Endodermal cell (in vitro differentiated cells): ENCODE measurements at regions not wholly inside any gene's neighbourhood (a gene's known extent, or its start where the extent isn't known, plus 50 kb on each side); places are given as distances from the start of the nearest gene placed in this dataset.

Experiments used
- DNase-seq: peaks from one replicate; pipeline ENCODE4 v3.0.0-alpha.2; 2017
- H3K27ac ChIP-seq: 2 replicates; pipeline ENCODE4 v1.5.1; 2013; ENCODE audit warnings: mild to moderate bottlenecking, low read depth, low read length, moderate library complexity
- H3K27me3 ChIP-seq: 2 replicates; pipeline ENCODE4 v1.6.1; 2013; ENCODE audit warnings: mild to moderate bottlenecking, low read length, moderate library complexity; ENCODE audit not compliant: insufficient read depth, control insufficient read depth, poor library complexity, severe bottlenecking
- H3K36me3 ChIP-seq: 2 replicates; pipeline ENCODE4 v1.7.0; 2013; ENCODE audit warnings: mild to moderate bottlenecking, low read length, moderate library complexity; ENCODE audit not compliant: control insufficient read depth, insufficient read depth
- H3K4me1 ChIP-seq: one replicate; pipeline ENCODE4 v1.7.0; 2013; ENCODE audit warnings: low read length; ENCODE audit not compliant: control insufficient read depth, insufficient read depth
- H3K4me3 ChIP-seq: 2 replicates; pipeline ENCODE4 v1.5.1; 2013; ENCODE audit warnings: mild to moderate bottlenecking, low read length, moderate library complexity
- H3K9ac ChIP-seq: 2 replicates; pipeline ENCODE4 v1.6.1; 2013; ENCODE audit warnings: mild to moderate bottlenecking, low read length, moderate library complexity; ENCODE audit not compliant: poor library complexity, severe bottlenecking; ENCODE audit errors: extremely low read depth
- H3K9me3 ChIP-seq: 2 replicates; pipeline ENCODE4 v1.6.1; 2013; ENCODE audit warnings: mild to moderate bottlenecking, low read length, moderate library complexity; ENCODE audit not compliant: control insufficient read depth
- H3K27ac Mint-ChIP-seq: 2 replicates; pipeline ENCODE4 v1.8.0; 2020; ENCODE audit warnings: mixed read lengths
- H3K27me3 Mint-ChIP-seq: 2 replicates; pipeline ENCODE4 v1.8.0; 2021; ENCODE audit warnings: mild to moderate bottlenecking, mixed read lengths; ENCODE audit not compliant: insufficient read depth
- H3K36me3 Mint-ChIP-seq: 2 replicates; pipeline ENCODE4 v1.8.0; 2020; ENCODE audit warnings: low read depth, mixed read lengths
- H3K4me1 Mint-ChIP-seq: 2 replicates; pipeline ENCODE4 v1.8.0; 2020; ENCODE audit warnings: mixed read lengths
- H3K4me3 Mint-ChIP-seq: 2 replicates; pipeline ENCODE4 v1.8.0; 2020; ENCODE audit warnings: mild to moderate bottlenecking, moderate library complexity, mixed read lengths
- H3K9me3 Mint-ChIP-seq: 2 replicates; pipeline ENCODE4 v1.8.0; 2020; ENCODE audit warnings: mild to moderate bottlenecking, mixed read lengths
- CTCF ChIP-seq: fragments of 200-600 bp; sonication (generic); conservative IDR thresholded peaks from 2 replicates; pipeline ENCODE4 v1.5.0; 2021; ENCODE audit warnings: antibody characterized with exemption, mild to moderate bottlenecking
- WGBS, 2 experiments: methylation state at CpG; one replicate each; pipeline versions ENCODE4 v1.1.5 to v1.1.7; 2013; ENCODE audit warnings: missing lambda C conversion rate in 2 of 2, mixed read lengths in 1 of 2; ENCODE audit not compliant: insufficient coverage in 1 of 2, insufficient read length in 1 of 2; 5-methylcytosine and 5-hydroxymethylcytosine counted together

- Histone ChIP-seq H3K27ac (no peak overlapping the region), H3K27me3 (no peaks in the 10 kb centered on the region), H3K9ac (no peak overlapping the region), H3K4me1 (no peaks in the 10 kb centered on the region), H3K36me3 (no peaks in the 10 kb centered on the region), H3K4me3 (no peak overlapping the region), H3K9me3 (peaks cover 17% of the 10 kb centered on the region)
- H3K27ac Mint-ChIP-seq: no peak overlapping the region
- H3K4me1 Mint-ChIP-seq: peaks cover 4% of the 10 kb centered on the region
- DNase-seq: no peak
- peaks cover 13% of the 10 kb centered on the region for H3K9me3 Mint-ChIP-seq
- H3K27me3 Mint-ChIP-seq: no peaks in the 10 kb centered on the region
- no peak overlapping the region for H3K4me3 Mint-ChIP-seq
- peaks cover 41% of the 10 kb centered on the region for H3K36me3 Mint-ChIP-seq
- no peak for TF ChIP-seq CTCF
These were observed 817.8 kb downstream of the TLE1 start for GRCh38 chr9:80871596-80871995.

GRCh38 chr9:80867731-80868130, 821.6 kb downstream of the TLE1 start:
- Histone ChIP-seq H3K27ac (no peak overlapping the region), H3K36me3 (no peaks in the 10 kb centered on the region), H3K4me1 (no peaks in the 10 kb centered on the region), H3K27me3 (no peaks in the 10 kb centered on the region), H3K9ac (no peak overlapping the region), H3K9me3 (peaks cover 17% of the 10 kb centered on the region), H3K4me3 (no peak overlapping the region)
- Mint-ChIP-seq H3K27me3 (no peaks in the 10 kb centered on the region), H3K4me3 (no peak overlapping the region), H3K27ac (no peak overlapping the region), H3K36me3 (peaks cover 33% of the 10 kb centered on the region), H3K9me3 (peaks cover 13% of the 10 kb centered on the region), H3K4me1 (no peaks in the 10 kb centered on the region)
- TF ChIP-seq CTCF: no peak
- no peak for DNase-seq

GRCh38 chr9:80866576-80867227, 822.6 kb downstream of the TLE1 start:
- Mint-ChIP-seq H3K27me3 (no peaks in the 10 kb centered on the region), H3K4me3 (no peak overlapping the region), H3K27ac (no peak overlapping the region), H3K4me1 (no peaks in the 10 kb centered on the region), H3K36me3 (peaks cover 33% of the 10 kb centered on the region), H3K9me3 (peaks cover 13% of the 10 kb centered on the region)
- Histone ChIP-seq H3K9me3 (peaks cover 17% of the 10 kb centered on the region), H3K9ac (no peak overlapping the region), H3K4me1 (no peaks in the 10 kb centered on the region), H3K4me3 (no peak overlapping the region), H3K27me3 (no peaks in the 10 kb centered on the region), H3K36me3 (no peaks in the 10 kb centered on the region), H3K27ac (no peak overlapping the region)
- WGBS, 2 experiments: 97% methylated on average over 2 of the region's 2 CpGs; no CpG with 5 or more reads in 1 of the 2 experiments
- no peak for DNase-seq
- TF ChIP-seq CTCF: no peak
